Type B pancreatic cell (in vitro differentiated cells): ENCODE measurements at regions not wholly inside any gene's neighbourhood (a gene's known extent, or its start where the extent isn't known, plus 50 kb on each side); places are given as distances from the start of the nearest gene placed in this dataset.
A peak's percentile ranks its signal among the peaks of the same experiment; 100 is the strongest.

Experiments used
- DNase-seq: peaks from one replicate; pipeline ENCODE4 v3.0.0; 2021; ENCODE audit warnings: mixed read lengths; ENCODE audit not compliant: unreplicated experiment; ENCODE audit errors: extremely low spot score
- H3K27ac Mint-ChIP-seq: 2 replicates; pipeline ENCODE4 v1.8.0; 2021; ENCODE audit warnings: mild to moderate bottlenecking, mixed read lengths
- H3K27me3 Mint-ChIP-seq: 2 replicates; pipeline ENCODE4 v1.8.0; 2021; ENCODE audit warnings: mixed read lengths
- H3K36me3 Mint-ChIP-seq: 2 replicates; pipeline ENCODE4 v1.8.0; 2021; ENCODE audit warnings: mixed read lengths
- H3K4me1 Mint-ChIP-seq: one replicate; pipeline ENCODE4 v1.8.0; 2021; ENCODE audit warnings: mixed read lengths; ENCODE audit not compliant: unreplicated experiment
- H3K4me3 Mint-ChIP-seq: 2 replicates; pipeline ENCODE4 v1.8.0; 2021; ENCODE audit warnings: mild to moderate bottlenecking, mixed read lengths
- H3K9me3 Mint-ChIP-seq: 2 replicates; pipeline ENCODE4 v1.8.0; 2021; ENCODE audit warnings: mixed read lengths
- TF ChIP-seq, protein P1 (sequence below): fragments of 200-600 bp; sonication (generic); conservative IDR thresholded peaks from 2 replicates; pipeline ENCODE4 v1.5.0; 2021; ENCODE audit warnings: antibody characterized with exemption, mild to moderate bottlenecking

DNA sequence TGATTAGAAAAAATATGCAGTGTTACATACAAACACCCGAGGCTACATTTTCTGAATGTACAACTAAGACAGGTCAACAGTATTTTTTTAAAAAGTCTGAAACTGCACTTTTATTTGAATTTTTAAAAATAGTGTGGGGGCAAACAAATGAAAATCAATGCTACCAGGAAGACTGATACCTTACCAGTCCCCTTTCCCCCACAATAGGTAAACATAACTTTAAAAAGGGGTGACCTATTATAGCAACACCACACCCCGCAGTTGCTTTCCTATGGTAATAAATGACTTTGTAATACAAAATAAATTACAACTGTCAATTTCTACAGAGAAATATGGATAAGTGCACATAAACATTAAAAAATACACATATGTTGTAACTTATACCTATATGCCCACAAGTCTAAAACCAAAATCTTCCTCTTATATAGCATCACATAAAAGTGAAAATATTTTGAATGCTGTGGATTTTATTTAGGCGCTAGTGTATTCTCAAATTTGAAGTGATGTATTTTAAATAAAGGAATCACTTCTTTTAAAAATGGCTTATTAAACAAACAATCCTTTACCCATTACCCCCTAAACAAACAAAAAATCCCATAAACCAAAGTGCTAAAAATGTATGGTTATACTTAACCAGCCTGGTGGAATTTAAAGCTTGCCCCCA lies 63.1 kb downstream of the KCNRG start:
- H3K27ac Mint-ChIP-seq: peak overlapping the region; percentile 67
- H3K27me3 Mint-ChIP-seq: peaks cover 3% of the 10 kb centered on the region
- TF ChIP-seq, protein P1, sequence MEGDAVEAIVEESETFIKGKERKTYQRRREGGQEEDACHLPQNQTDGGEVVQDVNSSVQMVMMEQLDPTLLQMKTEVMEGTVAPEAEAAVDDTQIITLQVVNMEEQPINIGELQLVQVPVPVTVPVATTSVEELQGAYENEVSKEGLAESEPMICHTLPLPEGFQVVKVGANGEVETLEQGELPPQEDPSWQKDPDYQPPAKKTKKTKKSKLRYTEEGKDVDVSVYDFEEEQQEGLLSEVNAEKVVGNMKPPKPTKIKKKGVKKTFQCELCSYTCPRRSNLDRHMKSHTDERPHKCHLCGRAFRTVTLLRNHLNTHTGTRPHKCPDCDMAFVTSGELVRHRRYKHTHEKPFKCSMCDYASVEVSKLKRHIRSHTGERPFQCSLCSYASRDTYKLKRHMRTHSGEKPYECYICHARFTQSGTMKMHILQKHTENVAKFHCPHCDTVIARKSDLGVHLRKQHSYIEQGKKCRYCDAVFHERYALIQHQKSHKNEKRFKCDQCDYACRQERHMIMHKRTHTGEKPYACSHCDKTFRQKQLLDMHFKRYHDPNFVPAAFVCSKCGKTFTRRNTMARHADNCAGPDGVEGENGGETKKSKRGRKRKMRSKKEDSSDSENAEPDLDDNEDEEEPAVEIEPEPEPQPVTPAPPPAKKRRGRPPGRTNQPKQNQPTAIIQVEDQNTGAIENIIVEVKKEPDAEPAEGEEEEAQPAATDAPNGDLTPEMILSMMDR: no peak
- H3K4me3 Mint-ChIP-seq: peak overlapping the region; percentile 69
- no peaks in the 10 kb centered on the region for H3K9me3 Mint-ChIP-seq
- DNase-seq: no peak
- H3K36me3 Mint-ChIP-seq: peaks cover 3% of the 10 kb centered on the region
- peaks cover 21% of the 10 kb centered on the region for H3K4me1 Mint-ChIP-seq

DNA sequence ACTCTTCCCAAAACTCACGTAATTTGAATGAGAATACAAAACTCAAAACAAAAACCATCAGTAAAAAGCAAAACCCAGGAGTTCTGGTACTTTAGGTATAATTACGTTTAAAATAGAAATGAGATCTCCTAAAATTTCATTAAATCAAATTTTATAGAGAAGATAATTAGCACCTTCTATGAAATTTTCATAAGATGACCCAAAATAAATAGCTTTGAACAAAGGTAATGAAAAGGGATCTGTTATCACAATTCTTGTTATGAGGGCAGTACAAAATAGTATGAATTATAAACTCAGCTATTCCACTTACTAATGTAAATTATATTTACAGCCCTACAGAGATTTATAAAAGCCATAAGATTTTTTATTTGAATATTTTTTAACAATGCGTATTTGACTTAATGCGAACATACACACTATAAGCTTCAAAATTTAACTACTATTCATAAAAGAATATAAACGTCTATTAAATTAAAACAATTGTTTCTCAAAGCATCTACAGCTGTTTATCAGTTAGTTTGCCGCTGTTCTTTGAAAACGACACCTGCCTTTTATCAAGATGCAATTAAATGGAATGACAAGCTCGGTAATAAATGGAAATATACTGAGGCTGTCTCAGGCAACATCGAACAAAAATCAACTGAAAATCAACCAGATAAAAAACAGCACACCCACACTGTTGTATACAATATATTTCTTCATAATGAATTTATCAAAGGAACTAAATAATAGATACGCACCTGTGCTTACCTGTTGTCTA lies 63.8 kb downstream of the KCNRG start:
- Mint-ChIP-seq H3K4me3 (peak overlapping the region; percentile 99), H3K27ac (no peak overlapping the region), H3K36me3 (peaks cover 3% of the 10 kb centered on the region), H3K4me1 (peaks cover 27% of the 10 kb centered on the region), H3K9me3 (no peaks in the 10 kb centered on the region), H3K27me3 (peaks cover 3% of the 10 kb centered on the region)
- no peak for DNase-seq
- TF ChIP-seq, protein P1: no peak

DNA sequence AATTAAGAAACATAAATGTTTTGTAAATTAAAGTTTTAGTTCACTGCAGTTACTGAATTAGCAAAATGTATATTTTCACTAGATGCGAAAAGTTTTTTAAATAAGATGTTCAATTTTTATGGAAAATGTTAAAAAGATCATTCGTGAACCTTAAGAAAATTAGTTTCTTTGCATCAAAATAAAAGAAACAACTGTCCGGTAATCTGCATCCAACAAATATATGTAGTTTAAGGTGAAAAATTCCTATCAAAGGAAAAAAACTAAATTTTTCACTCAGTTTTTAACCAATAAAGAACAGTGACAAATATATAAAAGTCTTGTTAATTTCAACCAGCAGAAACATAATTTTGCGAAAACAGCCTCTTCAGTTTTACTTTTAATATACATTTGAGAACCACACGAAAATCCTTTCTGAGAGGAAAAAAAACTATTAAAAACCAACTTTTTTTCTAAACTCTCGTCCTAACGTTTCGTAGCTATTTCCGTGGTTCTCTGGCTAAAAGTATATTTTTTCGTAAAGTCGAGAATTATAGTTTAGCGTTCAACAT lies 64.5 kb downstream of the KCNRG start:
- H3K4me1 Mint-ChIP-seq: peaks cover 28% of the 10 kb centered on the region
- peak overlapping the region; percentile 99 for H3K4me3 Mint-ChIP-seq
- TF ChIP-seq, protein P1: no peak

DNA sequence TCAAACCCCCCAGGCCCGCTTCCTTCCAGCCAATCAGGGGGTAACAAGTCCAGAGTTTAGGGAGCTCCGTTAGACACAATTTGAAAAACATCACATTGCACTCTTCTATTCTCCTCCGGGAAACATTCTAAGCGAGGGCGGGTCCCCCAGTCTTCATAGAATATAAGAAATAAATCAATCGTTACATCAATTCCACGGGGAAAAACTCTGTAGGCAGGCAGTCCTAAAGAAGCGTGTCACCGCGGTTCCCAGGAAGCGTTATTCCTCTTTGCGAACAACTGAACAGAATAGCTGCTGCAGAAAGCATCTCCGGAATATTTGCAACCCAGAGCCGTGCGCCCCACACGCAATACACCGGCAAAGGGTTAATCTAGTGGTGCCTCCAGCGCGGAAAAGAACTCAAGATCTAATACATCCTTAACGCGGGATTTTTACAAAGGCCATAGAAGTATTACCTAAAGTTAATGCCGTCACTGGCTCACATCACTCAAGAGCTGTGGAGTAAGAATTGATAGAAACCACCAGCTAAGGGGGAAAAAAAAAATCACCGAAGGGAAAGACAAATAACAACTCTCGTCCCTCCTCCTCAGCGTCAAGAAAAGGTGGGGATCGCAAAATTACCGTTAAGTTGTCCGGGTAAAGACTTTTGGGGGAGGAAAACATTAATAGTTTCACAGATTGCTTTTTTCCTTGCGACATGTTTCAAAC lies 65.1 kb downstream of the KCNRG start:
- peak overlapping the region; percentile 99 for H3K4me3 Mint-ChIP-seq
- H3K4me1 Mint-ChIP-seq: peaks cover 34% of the 10 kb centered on the region
- H3K9me3 Mint-ChIP-seq: no peaks in the 10 kb centered on the region
- H3K27me3 Mint-ChIP-seq: peaks cover 3% of the 10 kb centered on the region
- peak overlapping the region; percentile 90 for H3K27ac Mint-ChIP-seq
- peaks cover 3% of the 10 kb centered on the region for H3K36me3 Mint-ChIP-seq
- DNase-seq: no peak
- TF ChIP-seq, protein P1: no peak

More for the DNA sequence above, 64.5 kb downstream of the KCNRG start:
- peaks cover 3% of the 10 kb centered on the region for H3K27me3 Mint-ChIP-seq
- H3K9me3 Mint-ChIP-seq: no peaks in the 10 kb centered on the region
- H3K36me3 Mint-ChIP-seq: peaks cover 3% of the 10 kb centered on the region
- peak overlapping the region; percentile 90 for H3K27ac Mint-ChIP-seq
- no peak for DNase-seq

DNA sequence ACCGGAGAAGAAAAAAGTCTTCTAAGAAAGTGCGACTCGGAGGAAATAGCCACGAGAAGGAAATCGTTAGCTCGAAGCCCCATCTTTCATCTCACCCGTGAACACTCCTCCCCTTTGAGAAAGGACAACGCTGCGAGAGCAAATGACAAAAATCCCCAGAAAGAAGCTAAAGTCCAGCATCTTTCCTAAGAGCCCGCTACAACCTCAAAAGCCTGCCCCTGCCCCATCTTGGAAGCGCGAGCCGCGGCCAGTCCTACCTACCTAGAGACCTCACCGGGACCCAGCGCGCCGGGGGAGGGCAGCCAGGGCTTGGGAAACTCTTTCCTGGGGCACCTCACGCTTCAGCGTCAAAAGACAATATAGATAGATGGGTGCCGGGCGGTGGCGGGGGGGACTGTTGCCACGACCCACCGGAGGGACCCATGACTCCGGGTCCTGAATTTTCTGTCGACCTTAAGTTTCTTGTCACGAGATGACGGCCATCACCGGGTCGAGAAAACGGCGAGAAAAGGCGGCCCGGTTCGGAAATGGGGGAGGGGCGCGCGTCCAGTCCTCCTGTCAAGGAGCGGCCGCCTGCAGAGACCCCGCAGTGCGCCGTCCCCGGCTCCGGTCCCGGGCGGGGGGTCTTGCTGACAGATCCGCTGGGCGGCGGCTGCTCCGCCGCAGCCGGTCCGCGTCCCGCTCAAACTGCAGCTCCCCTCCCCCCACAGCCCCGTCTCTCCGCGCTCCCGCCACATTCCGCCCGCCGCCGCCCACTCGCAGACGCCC lies 65.9 kb downstream of the KCNRG start:
- H3K27ac Mint-ChIP-seq: peak overlapping the region; percentile 98
- H3K4me3 Mint-ChIP-seq: peak overlapping the region; percentile 99
- peak; percentile 73 for DNase-seq
- H3K9me3 Mint-ChIP-seq: no peaks in the 10 kb centered on the region
- TF ChIP-seq, protein P1: no peak
- H3K36me3 Mint-ChIP-seq: peaks cover 3% of the 10 kb centered on the region
- peaks cover 31% of the 10 kb centered on the region for H3K4me1 Mint-ChIP-seq
- peaks cover 3% of the 10 kb centered on the region for H3K27me3 Mint-ChIP-seq
